Activated CD4-positive, alpha-beta T cell treated with anti-CD3 and anti-CD28 coated beads, Interleukin-2, amount 10 ng/mL, durations not matched to agents 7 days and 5 days (primary cell): ENCODE measurements at regions not wholly inside any gene's neighbourhood (a gene's known extent, or its start where the extent isn't known, plus 50 kb on each side); places are given as distances from the start of the nearest gene placed in this dataset.
A peak's percentile ranks its signal among the peaks of the same experiment; 100 is the strongest.

ENCODE experiments used
- CTCF ChIA-PET: fragments of 350-600 bp; sonication (Branson Sonifier 250); formaldehyde crosslinking; loops from one replicate; lab custom pipeline; 2021; ENCODE audit warnings: antibody characterized with exemption; lab: Charles Lee
- POLR2A ChIA-PET: fragments of 350-600 bp; sonication (Branson Sonifier 250); formaldehyde crosslinking; loops from one replicate; lab custom pipeline; 2021; ENCODE audit warnings: antibody characterized with exemption; lab: Charles Lee
- DNase-seq: peaks from one replicate; pipeline ENCODE4 v3.0.0-alpha.2; 2020
- H3K27ac Mint-ChIP-seq: one replicate; pipeline ENCODE4 v1.8.0; 2021; ENCODE audit warnings: mild to moderate bottlenecking, moderate library complexity, mixed read lengths
- H3K27me3 Mint-ChIP-seq: one replicate; pipeline ENCODE4 v1.8.0; 2021; ENCODE audit warnings: mixed read lengths
- H3K36me3 Mint-ChIP-seq: one replicate; pipeline ENCODE4 v1.8.0; 2021; ENCODE audit warnings: low read depth, mixed read lengths
- H3K4me1 Mint-ChIP-seq: one replicate; pipeline ENCODE4 v1.8.0; 2021; ENCODE audit warnings: mixed read lengths
- H3K4me3 Mint-ChIP-seq: one replicate; pipeline ENCODE4 v1.8.0; 2021; ENCODE audit warnings: mild to moderate bottlenecking, moderate library complexity, mixed read lengths
- H3K9me3 Mint-ChIP-seq: one replicate; pipeline ENCODE4 v1.8.0; 2021; ENCODE audit warnings: mixed read lengths

DNA sequence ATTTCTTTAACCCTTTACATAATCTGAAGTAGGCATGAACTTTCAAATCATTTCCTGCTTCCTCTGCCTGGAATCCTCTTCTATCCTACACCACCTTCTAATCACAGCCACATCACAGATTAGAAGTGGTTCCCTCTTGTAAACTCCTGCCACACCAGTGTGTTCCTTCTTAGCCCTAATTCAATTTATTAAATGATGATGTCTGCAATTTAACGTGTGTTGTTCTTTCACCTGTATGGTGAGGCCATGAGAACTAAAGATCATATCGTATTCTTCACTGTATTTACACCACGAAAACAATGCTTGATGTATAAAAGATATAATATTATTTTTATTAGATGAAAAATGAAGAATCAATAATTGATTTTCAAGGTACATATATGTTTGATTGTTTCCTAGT lies 494.3 kb downstream of the EPHA4 start:
- no peaks in the 10 kb centered on the region for H3K9me3 Mint-ChIP-seq
- CTCF ChIA-PET, result no interaction called here

DNA sequence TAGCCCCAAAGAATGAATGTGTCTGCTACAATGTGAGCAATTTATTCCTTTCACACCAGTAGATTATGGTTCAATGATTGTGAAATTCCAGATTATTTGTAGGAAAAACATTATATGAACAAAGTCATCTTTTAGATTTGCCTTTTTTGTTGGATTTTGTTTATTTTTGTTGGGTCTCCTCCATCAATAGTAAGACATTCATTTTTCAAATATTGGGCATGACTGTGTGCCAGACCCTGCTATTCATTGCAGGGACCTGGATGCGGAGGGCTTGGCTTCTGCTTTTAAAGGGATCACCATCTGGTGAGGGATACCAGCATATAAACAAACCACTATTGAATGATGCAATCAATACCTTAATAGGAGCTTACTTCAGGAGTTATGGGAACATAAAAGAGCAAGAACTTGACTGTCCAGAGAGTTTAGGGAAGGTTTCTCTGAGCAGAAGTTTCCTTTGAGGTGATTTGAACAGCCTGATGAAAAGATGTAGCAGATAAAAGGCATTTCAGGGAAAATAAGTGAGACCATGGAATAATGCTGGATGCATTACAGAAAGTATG lies 486.7 kb downstream of the EPHA4 start:
- Mint-ChIP-seq H3K36me3 (no peaks in the 10 kb centered on the region), H3K27me3 (no peaks in the 10 kb centered on the region), H3K27ac (no peak overlapping the region), H3K9me3 (no peaks in the 10 kb centered on the region), H3K4me1 (no peaks in the 10 kb centered on the region), H3K4me3 (no peak overlapping the region)
- ChIA-PET POLR2A (no interaction called here), CTCF (no interaction called here)
- no peak for DNase-seq

More for the DNA sequence above, 494.3 kb downstream of the EPHA4 start:
- no peaks in the 10 kb centered on the region for H3K27me3 Mint-ChIP-seq
- no peak overlapping the region for H3K27ac Mint-ChIP-seq
- H3K4me1 Mint-ChIP-seq, result no peaks in the 10 kb centered on the region
- DNase-seq, result no peak
- no peak overlapping the region for H3K4me3 Mint-ChIP-seq
- no peaks in the 10 kb centered on the region for H3K36me3 Mint-ChIP-seq
- POLR2A ChIA-PET, result no interaction called here

DNA sequence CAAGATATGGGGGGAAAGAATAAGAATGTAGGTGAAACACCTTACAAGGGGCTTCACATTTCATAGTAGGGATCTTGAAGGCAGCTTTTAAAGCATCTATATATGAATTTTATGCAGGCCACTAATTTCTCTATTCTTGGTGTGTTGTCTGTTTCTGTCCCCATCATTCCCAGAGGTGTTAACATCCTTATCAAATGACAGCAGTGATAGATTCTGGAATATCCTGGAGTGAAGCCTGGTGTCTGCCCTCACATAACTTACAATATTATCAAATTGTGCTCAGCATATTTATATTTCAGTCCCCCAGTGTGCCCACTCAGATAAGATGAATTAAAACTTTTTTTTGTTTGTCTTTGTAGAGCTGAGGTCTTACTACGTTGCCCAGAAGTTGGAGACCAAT lies 486.2 kb downstream of the EPHA4 start:
- no peak for DNase-seq
- no peaks in the 10 kb centered on the region for H3K9me3 Mint-ChIP-seq
- H3K4me3 Mint-ChIP-seq, result no peak overlapping the region
- ChIA-PET POLR2A (no interaction called here), CTCF (no interaction called here)
- no peaks in the 10 kb centered on the region for H3K27me3 Mint-ChIP-seq
- H3K4me1 Mint-ChIP-seq, result no peaks in the 10 kb centered on the region
- H3K36me3 Mint-ChIP-seq, result no peaks in the 10 kb centered on the region
- H3K27ac Mint-ChIP-seq, result no peak overlapping the region

DNA sequence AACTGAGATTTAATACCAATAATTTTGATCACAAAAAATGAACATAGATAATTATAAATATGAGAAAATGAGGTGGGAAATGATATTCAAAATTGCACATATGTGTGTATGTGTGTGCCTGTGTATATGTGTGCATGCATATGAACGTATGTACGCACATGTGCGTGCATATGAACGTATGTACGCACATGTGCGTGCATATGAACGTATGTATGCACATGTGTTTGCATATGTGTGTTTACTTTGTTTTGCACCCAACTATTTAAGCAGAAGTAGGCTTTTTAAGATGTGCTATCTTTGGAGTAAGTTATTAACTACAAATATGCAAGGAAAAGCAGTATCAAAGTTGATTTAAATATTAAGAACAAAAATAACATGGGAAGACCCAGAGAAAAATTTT lies 484.3 kb downstream of the EPHA4 start:
- ChIA-PET POLR2A (no interaction called here), CTCF (no interaction called here)
- Mint-ChIP-seq H3K36me3 (no peaks in the 10 kb centered on the region), H3K4me1 (no peaks in the 10 kb centered on the region), H3K27ac (no peak overlapping the region), H3K9me3 (no peaks in the 10 kb centered on the region), H3K27me3 (no peaks in the 10 kb centered on the region), H3K4me3 (no peak overlapping the region)
- DNase-seq, result no peak

DNA sequence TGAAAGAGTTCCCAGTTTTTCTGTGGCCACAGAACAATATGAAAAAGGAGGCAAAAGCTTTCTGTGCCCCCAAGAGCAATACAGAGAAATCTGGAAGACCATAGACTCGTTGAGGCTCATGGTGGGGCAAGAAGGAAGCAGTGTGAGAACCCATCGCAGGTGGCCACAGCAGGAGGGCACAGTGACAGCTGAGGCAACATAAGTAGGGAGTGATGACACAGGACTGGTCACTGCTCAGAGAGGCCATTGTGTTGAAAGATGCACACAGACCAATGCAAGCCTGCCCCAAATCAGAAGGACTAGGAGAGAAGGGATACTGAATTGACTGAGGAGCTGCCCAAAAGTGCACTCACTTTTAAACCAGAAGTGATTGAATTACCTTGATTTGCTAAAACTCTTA lies 483.6 kb downstream of the EPHA4 start:
- Mint-ChIP-seq H3K4me1 (no peaks in the 10 kb centered on the region), H3K9me3 (no peaks in the 10 kb centered on the region), H3K27me3 (no peaks in the 10 kb centered on the region), H3K36me3 (no peaks in the 10 kb centered on the region), H3K4me3 (no peak overlapping the region), H3K27ac (no peak overlapping the region)
- ChIA-PET POLR2A (no interaction called here), CTCF (no interaction called here)
- DNase-seq, result no peak

DNA sequence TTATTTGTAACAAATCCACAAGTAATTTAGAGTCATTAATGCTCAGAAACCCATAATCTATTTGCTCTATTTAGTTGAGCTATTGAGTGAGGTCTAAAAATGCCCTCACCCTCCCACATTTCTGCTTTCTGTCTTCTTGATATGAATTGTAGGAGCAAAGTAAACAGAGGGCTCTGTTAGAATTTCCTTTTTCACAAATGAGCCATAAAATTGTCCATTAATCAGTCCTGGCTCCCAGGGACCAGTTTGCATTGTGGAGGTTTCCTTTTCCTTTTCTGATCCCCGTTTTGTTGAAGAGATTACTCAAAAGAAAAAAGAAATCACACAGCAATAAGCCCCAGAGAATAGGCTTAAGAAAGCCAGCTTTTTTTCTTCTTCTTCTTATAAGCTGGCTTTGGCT lies 476.7 kb downstream of the EPHA4 start:
- DNase-seq, result no peak
- Mint-ChIP-seq H3K27ac (no peak overlapping the region), H3K9me3 (no peaks in the 10 kb centered on the region), H3K4me1 (no peaks in the 10 kb centered on the region), H3K27me3 (no peaks in the 10 kb centered on the region), H3K4me3 (no peak overlapping the region), H3K36me3 (no peaks in the 10 kb centered on the region)
- POLR2A ChIA-PET, result no interaction called here
- CTCF ChIA-PET, result no interaction called here

DNA sequence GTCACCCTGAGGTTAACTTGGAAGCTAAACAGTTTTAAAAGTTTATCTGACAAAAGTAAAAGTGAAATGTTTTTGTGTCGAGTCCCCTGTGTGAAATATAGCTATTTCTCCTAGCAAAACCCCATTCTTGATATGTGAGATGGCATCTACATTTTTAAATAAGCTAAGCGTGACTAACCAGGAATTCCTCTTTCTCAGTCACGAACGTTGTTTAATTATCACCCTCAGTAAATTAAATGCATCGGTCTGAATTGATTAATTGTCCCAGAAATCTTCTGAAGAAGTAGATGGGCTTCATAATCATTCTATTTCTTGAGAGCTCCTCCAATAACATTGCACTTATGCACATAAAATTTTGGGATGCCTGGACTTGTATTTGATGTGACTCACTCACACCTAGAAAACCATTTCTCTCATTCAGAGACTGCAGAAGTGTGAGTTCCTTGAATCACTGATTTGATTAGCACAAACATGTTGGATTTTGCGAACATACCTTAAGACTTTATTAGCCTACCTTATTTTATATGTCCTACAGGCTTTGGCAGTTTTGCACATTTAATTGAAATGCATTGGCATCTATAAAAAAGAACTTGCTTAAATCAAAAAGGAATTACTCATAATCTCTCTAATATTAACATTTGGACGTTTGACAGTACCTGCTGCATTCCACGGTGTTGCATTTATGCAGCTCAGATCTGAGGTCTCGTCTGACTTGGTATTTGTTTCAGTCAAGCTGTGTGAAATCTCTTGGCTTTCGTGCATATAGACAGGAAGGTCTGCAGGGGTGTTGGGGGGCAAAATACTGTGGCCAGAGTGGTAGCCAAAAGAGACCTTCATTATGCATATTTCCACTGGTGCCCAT lies 475.2 kb downstream of the EPHA4 start:
- no peak overlapping the region for H3K27ac Mint-ChIP-seq
- H3K4me3 Mint-ChIP-seq, result no peak overlapping the region
- no peaks in the 10 kb centered on the region for H3K36me3 Mint-ChIP-seq
- ChIA-PET POLR2A (no interaction called here), CTCF (interaction anchor here (0.6 to 0.7 kb wide), 2 partner anchors 24 to 206 kb away, joined by 3 read pairs; no protein-coding TSS in a partner anchor)
- H3K4me1 Mint-ChIP-seq, result no peaks in the 10 kb centered on the region
- H3K27me3 Mint-ChIP-seq, result no peaks in the 10 kb centered on the region
- no peaks in the 10 kb centered on the region for H3K9me3 Mint-ChIP-seq
- DNase-seq, result no peak

DNA sequence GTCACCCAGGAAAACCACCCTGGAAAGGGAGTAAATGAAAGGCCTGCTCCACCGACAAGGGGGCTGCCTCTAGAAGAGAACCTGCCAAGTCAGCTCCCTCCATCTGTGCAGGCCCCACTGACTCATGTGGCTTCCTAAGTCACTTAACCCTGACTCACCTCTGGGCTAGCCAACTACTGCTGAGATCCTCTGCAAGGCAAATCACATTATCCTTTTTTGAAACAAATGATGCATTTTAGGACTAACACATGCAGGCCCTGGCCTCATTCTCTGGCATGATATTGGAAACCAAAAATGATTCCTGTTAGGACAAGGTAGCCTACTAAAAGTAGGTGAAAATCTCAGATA lies 474.6 kb downstream of the EPHA4 start:
- ChIA-PET CTCF (no interaction called here), POLR2A (no interaction called here)
- no peak overlapping the region for H3K4me3 Mint-ChIP-seq
- no peaks in the 10 kb centered on the region for H3K27me3 Mint-ChIP-seq
- no peaks in the 10 kb centered on the region for H3K9me3 Mint-ChIP-seq
- H3K27ac Mint-ChIP-seq, result no peak overlapping the region
- H3K36me3 Mint-ChIP-seq, result no peaks in the 10 kb centered on the region
- no peak for DNase-seq
- H3K4me1 Mint-ChIP-seq, result no peaks in the 10 kb centered on the region

DNA sequence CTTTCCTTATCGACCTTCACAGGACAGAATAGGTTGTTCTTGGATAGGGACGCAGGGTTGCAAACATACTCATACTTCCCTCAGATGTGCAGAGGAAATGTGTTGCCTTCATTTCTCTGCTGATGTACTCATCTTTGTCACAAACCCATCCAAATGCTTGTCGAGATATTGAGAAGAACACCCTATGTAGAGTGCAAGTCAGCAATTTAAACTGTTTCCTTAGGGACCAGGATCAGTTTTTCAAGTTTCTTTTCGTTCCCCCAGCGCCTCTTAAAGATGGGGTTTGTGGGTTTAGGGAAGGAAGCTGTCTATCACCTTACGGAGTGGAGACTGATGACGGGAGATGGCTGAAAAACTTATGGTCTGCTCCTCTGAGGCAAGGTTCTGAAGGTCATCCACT lies 474.2 kb downstream of the EPHA4 start:
- Mint-ChIP-seq H3K27me3 (no peaks in the 10 kb centered on the region), H3K9me3 (no peaks in the 10 kb centered on the region), H3K4me3 (no peak overlapping the region), H3K4me1 (peaks cover under 1% of the 10 kb centered on the region), H3K27ac (no peak overlapping the region), H3K36me3 (no peaks in the 10 kb centered on the region)
- ChIA-PET CTCF (no interaction called here), POLR2A (no interaction called here)
- DNase-seq, result no peak

DNA sequence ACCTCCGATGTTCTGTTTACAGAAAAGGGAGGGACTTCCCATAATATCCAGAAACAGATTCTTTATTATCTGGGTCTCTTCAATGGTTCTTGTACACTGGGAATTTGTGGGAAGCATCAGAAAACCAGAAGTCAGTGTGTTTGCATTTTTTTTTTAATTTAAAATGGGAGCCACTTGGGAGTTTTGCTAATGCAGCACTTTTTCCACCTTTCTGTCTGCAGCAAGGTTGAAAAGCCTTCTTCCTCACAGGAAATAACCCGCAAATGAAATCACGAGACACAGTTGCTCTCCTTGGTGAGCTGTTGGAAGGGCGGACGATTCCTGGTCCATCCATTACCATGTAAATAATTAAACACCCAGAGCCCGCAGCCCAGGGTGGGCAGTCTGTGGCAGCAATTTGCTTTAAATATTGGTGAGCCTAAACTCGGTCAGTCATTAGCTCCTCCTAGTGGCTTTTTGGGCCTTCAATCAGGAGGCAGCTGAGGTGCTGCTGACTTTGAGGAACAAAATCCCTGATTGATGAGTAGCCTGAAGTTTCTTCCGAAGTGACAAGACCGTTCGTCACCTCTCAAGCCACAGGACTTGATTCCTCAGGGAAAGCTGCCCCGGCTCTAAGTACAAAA lies 471.5 kb downstream of the EPHA4 start:
- Mint-ChIP-seq H3K27ac (no peak overlapping the region), H3K4me3 (no peak overlapping the region), H3K9me3 (no peaks in the 10 kb centered on the region), H3K36me3 (no peaks in the 10 kb centered on the region), H3K4me1 (peaks cover 10% of the 10 kb centered on the region), H3K27me3 (no peaks in the 10 kb centered on the region)
- ChIA-PET POLR2A (interaction anchor here (0.6 kb wide), 1 partner anchor 205 kb away, joined by 3 read pairs; no protein-coding TSS in a partner anchor), CTCF (no interaction called here)
- DNase-seq, result no peak

DNA sequence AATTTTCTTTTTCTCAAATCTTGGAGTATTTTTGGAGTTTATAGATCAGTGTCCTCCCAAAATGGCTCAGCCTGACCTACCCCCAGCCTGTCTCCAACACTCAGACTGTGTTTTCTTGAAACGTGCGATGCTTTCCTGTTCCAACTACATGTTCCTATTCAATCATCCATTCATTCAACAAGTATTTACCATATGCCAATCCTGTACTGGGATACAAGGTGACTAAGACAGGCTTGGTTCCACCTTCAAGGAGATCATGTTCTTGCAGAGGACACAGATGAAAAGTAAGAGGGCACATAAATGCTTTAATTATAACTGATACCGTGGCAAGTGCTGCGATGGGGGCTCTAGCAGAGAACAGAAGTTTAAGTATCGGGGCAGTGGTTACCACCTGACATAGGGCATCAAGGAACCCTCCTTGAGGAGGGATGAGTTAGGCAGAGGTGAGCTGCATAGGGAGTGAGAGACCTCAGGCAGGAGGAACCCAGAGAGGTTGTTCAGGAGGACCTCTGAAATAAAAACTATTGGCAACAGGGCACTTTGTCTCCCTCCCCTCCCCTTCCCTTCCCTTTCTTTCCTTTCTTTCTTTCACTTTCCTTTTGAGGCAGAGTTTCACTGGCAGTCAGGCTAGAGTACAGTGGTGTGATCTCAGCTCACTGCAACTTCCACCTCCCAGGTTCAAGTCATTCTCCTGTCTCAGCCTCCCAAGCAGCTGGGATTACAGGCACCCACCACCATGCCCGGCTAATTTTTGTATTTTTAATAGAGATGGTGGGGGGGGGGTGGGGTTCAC lies 469.0 kb downstream of the EPHA4 start:
- POLR2A ChIA-PET, result no interaction called here
- peaks cover 10% of the 10 kb centered on the region for H3K4me1 Mint-ChIP-seq

DNA sequence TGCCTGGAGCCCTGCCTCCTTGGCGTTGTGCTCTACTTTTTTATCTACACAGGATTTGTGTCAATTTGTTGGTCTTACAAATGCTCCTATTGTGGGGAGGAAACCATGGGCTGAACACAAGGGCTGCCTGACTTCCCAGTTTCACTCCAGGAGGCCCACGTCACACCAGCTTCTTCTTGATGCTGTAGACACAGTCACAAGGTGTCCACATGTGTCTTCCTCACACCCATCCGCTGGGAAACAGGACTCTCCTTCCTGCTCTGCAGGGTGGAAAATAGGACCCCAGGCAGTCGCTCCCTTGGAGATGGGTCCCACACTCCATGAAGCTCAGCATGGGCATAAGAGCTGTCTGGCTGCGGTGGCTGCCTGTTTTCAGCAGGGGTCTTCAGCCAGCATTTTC lies 468.2 kb downstream of the EPHA4 start:
- no peak for DNase-seq
- Mint-ChIP-seq H3K27ac (no peak overlapping the region), H3K9me3 (no peaks in the 10 kb centered on the region), H3K36me3 (no peaks in the 10 kb centered on the region), H3K4me1 (peaks cover 10% of the 10 kb centered on the region), H3K4me3 (no peak overlapping the region), H3K27me3 (no peaks in the 10 kb centered on the region)
- ChIA-PET POLR2A (no interaction called here), CTCF (no interaction called here)

More for the DNA sequence above, 469.0 kb downstream of the EPHA4 start:
- CTCF ChIA-PET, result no interaction called here
- Mint-ChIP-seq H3K9me3 (no peaks in the 10 kb centered on the region), H3K27me3 (no peaks in the 10 kb centered on the region), H3K36me3 (no peaks in the 10 kb centered on the region), H3K4me3 (no peak overlapping the region), H3K27ac (no peak overlapping the region)
- peak; percentile 11 for DNase-seq

DNA sequence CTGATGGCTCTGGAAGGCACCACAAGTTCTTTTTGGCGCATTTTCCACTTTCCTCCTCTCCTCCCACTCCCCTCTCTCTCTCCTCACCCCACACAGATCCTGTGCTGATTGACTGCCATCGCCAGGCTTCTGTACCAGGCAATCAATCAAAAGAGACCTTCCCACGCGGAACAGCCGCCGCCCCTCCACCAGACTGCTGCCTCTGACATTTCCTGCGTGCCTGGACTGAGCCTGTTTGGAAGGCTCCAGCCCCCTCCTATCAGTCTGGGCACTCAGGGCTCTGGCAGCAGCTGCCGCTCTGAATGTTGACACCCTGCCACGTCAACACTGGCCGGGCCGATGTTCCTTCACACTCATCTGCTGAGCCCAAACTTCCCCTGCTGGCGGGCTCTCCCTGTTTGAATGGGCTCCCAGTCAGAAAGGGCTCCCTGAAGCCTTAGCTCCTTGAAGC lies 467.7 kb downstream of the EPHA4 start:
- Mint-ChIP-seq H3K4me3 (no peak overlapping the region), H3K36me3 (no peaks in the 10 kb centered on the region), H3K4me1 (peaks cover 10% of the 10 kb centered on the region), H3K9me3 (no peaks in the 10 kb centered on the region), H3K27me3 (no peaks in the 10 kb centered on the region), H3K27ac (no peak overlapping the region)
- CTCF ChIA-PET, result no interaction called here
- POLR2A ChIA-PET, result no interaction called here
- DNase-seq, result no peak
